Right kidney (tissue), 1 donor: ENCODE measurements at regions not wholly inside any gene's neighbourhood (a gene's known extent, or its start where the extent isn't known, plus 50 kb on each side); places are given as distances from the start of the nearest gene placed in this dataset.

Source experiments
- DNase-seq: peaks from one replicate; pipeline ENCODE4 v3.0.0-alpha.2; 2016

- no peak for DNase-seq
Measured at GRCh38 chr6:142682985-142683384, 262.0 kb downstream of the HIVEP2 start.

GRCh38 chr6:142683714-142684141 is 261.2 kb downstream of the HIVEP2 start:
- no peak for DNase-seq

GRCh38 chr6:142684371-142684770 is 260.6 kb downstream of the HIVEP2 start:
- DNase-seq: no peak

GRCh38 chr6:142685852-142686506 is 259.0 kb downstream of the HIVEP2 start:
- no peak for DNase-seq

- DNase-seq: no peak
Measured at GRCh38 chr6:142686507-142686887, 258.5 kb downstream of the HIVEP2 start.

GRCh38 chr6:142692942-142693341 is 252.0 kb downstream of the HIVEP2 start:
- DNase-seq: peak; percentile 55

- DNase-seq: no peak
Measured at GRCh38 chr6:142693441-142693840, 251.5 kb downstream of the HIVEP2 start.

- no peak for DNase-seq
Measured at GRCh38 chr6:142694054-142694453, 250.9 kb downstream of the HIVEP2 start.

- no peak for DNase-seq
Measured at GRCh38 chr6:142695016-142695415, 250.0 kb downstream of the HIVEP2 start.

GRCh38 chr6:142696123-142697000 is 248.6 kb downstream of the HIVEP2 start:
- no peak for DNase-seq

GRCh38 chr6:142697001-142697335 is 248.0 kb downstream of the HIVEP2 start:
- no peak for DNase-seq

- DNase-seq: no peak
Measured at GRCh38 chr6:142697922-142698321, 247.1 kb downstream of the HIVEP2 start.

- DNase-seq: no peak
Measured at GRCh38 chr6:142698751-142699150, 246.2 kb downstream of the HIVEP2 start.

GRCh38 chr6:142699391-142699790 is 245.6 kb downstream of the HIVEP2 start:
- DNase-seq: no peak

- DNase-seq: no peak
Measured at GRCh38 chr6:142700032-142700431, 244.9 kb downstream of the HIVEP2 start.

GRCh38 chr6:142700671-142701312 is 244.2 kb downstream of the HIVEP2 start:
- DNase-seq: no peak
